BLaER1 (cell line): ENCODE measurements at regions not wholly inside any gene's neighbourhood (a gene's known extent, or its start where the extent isn't known, plus 50 kb on each side); places are given as distances from the start of the nearest gene placed in this dataset.

Experiments used
- H3K27ac ChIP-seq: shearing (Covaris generic); formaldehyde crosslinking; 2 replicates; pipeline ENCODE4 v1.8.1; 2022
- H3K27me3 ChIP-seq: shearing (Covaris generic); formaldehyde crosslinking; 2 replicates; pipeline ENCODE4 v1.8.1; 2022
- H3K36me3 ChIP-seq: shearing (Covaris generic); formaldehyde crosslinking; 2 replicates; pipeline ENCODE4 v1.8.1; 2022
- H3K4me1 ChIP-seq: shearing (Covaris generic); formaldehyde crosslinking; 2 replicates; pipeline ENCODE4 v1.8.1; 2022
- H3K4me2 ChIP-seq: shearing (Covaris generic); formaldehyde crosslinking; 2 replicates; pipeline ENCODE4 v1.8.1; 2022
- H3K4me3 ChIP-seq: shearing (Covaris generic); formaldehyde crosslinking; 2 replicates; pipeline ENCODE4 v1.8.1; 2022
- H3K9ac ChIP-seq: shearing (Covaris generic); formaldehyde crosslinking; 2 replicates; pipeline ENCODE4 v1.8.1; 2022
- H3K9me3 ChIP-seq: shearing (Covaris generic); formaldehyde crosslinking; 2 replicates; pipeline ENCODE4 v1.8.1; 2022
- H4K20me1 ChIP-seq: shearing (Covaris generic); formaldehyde crosslinking; 2 replicates; pipeline ENCODE4 v1.8.1; 2022
- Cebpa-rat ChIP-seq: shearing (Covaris generic); IDR thresholded peaks from 2 replicates; pipeline ENCODE4 v1.8.1; 2022

DNA sequence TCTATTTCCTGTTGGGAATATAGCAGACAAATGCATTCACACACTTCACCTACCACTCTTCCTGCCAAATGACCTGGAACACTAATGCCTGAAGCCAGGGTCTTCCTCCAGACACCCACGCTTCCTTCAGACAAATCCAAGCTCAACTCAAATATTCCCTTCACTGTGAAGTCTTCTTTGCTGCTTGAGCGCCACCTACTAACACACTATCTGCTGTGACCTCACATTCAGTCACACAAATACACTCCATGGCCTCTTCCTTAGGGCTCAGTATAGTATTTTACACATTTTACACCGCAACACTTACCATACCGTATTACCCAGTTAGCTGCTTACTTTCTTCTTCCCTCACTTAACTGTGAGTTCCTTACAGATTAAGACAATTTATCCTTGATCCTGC is 149.4 kb downstream of the SHOX2 start:
- Histone ChIP-seq H3K27ac (no peak overlapping the region), H3K9me3 (no peaks in the 10 kb centered on the region), H3K4me2 (no peak overlapping the region), H3K4me1 (no peaks in the 10 kb centered on the region), H3K27me3 (no peaks in the 10 kb centered on the region), H3K4me3 (no peak overlapping the region), H4K20me1 (no peaks in the 10 kb centered on the region), H3K9ac (no peak overlapping the region), H3K36me3 (no peaks in the 10 kb centered on the region)
- TF ChIP-seq Cebpa-rat = no peak

DNA sequence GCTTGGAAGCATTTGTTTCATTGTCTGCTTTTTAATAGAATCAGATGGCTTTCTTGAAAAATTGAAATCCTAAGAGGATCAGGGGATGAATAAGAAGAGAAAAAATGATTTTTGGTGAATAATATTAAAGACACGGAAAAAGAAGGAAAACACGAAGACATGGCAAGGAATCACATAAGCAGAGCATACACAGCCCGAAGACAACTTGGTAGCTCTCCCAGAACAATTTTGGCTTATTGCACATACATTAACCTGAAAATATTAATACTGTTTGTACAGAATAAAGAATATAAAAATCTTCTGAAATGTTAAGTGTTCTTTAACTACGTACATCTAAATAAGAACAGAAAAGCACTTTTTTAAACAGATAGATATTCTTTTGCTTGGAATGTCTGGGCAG is 150.0 kb downstream of the SHOX2 start:
- Histone ChIP-seq H4K20me1 (no peaks in the 10 kb centered on the region), H3K27me3 (no peaks in the 10 kb centered on the region), H3K27ac (no peak overlapping the region), H3K4me1 (no peaks in the 10 kb centered on the region), H3K4me3 (no peak overlapping the region), H3K36me3 (no peaks in the 10 kb centered on the region), H3K9ac (no peak overlapping the region), H3K4me2 (no peak overlapping the region), H3K9me3 (no peaks in the 10 kb centered on the region)
- TF ChIP-seq Cebpa-rat = no peak

DNA sequence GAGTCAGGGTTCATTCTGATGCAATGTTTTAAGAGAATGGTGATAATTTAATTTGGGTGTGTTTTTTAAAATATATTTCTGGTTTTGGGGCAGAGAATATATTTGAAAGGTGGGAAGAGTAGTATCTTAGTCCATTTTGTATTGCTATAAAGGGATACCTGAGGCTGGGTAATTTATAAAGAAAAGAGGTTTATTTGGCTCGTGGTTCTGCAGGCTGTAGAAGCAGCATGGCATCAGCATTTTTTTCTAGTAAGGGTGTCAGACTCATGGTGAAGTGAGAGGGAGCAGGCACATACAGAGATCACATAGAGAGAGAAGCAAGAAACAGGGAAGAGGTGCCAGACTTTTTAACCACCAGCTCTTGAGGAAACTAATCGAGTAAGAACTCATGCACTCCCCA is 152.7 kb downstream of the SHOX2 start:
- H3K4me1 ChIP-seq = peaks cover 13% of the 10 kb centered on the region
- H3K36me3 ChIP-seq = no peaks in the 10 kb centered on the region
- H3K27me3 ChIP-seq = no peaks in the 10 kb centered on the region
- H4K20me1 ChIP-seq = no peaks in the 10 kb centered on the region
- H3K27ac ChIP-seq = no peak overlapping the region
- no peak for TF ChIP-seq Cebpa-rat
- no peak overlapping the region for H3K9ac ChIP-seq
- no peak overlapping the region for H3K4me3 ChIP-seq
- H3K4me2 ChIP-seq = no peak overlapping the region
- H3K9me3 ChIP-seq = no peaks in the 10 kb centered on the region

DNA sequence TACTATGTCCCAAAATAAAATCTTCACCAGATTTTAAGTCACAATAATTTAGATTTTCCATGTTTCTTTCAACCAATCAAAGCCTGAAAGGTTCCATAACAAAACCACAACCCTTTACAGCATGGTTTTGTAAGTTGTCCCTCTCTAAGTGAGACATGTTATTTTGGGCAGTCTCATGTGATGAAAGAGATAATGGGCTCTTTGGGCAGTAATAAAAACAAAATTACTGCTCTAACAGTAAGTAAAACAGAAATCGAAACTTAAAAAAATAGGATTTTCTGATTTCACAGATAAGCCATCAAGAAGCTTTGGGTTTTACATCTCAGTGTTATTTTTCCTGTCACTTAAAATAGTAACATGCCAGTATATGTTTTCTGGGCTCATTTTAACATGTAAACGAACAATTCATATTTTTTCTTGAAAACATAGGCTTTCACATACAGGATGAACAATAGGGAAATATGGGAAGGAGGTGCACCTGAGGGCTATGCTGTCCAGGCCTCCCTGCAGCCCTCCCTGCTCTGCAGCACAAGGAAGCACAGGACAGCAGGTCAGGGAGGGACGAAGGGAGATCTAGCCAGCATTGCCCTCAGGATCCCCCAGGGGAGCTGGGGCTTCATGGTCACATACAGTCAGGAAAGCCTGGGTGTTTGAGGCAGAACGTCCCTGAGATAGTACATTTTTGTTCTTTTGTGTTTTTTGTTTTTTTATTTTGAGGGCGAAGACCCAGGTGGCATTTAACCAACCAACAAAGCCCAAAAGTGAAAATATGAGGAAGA is 157.4 kb downstream of the SHOX2 start:
- Histone ChIP-seq H4K20me1 (no peaks in the 10 kb centered on the region), H3K27ac (peak overlapping the region; percentile 13; the same call in 1 of the 2 replicates), H3K9me3 (no peaks in the 10 kb centered on the region), H3K4me1 (peaks cover 19% of the 10 kb centered on the region), H3K9ac (peak overlapping the region; percentile 25; the same call in 1 of the 2 replicates), H3K4me2 (peak overlapping the region; percentile 76), H3K36me3 (no peaks in the 10 kb centered on the region), H3K4me3 (0 out of 2 replicates have a peak overlapping the region, but pooled peaks have one; percentile 8), H3K27me3 (no peaks in the 10 kb centered on the region)
- no peak for TF ChIP-seq Cebpa-rat

DNA sequence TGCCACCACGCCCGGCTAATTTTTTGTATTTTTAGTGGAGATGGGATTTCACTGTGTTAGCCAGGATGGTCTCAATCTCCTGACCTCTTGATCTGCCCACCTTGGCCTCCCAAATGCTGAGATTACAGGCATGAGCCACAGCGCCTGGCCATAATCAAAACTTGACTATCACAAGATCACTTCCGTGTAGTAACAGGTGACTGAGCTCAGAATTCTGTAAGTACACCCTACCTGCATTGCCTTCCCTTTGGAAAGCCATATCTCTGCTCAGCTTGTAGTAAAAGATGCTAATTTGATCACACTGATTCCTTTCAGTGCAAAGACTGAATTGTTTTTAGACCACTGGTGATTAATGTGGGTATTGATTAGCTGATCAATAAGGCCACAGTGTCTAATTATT is 167.1 kb downstream of the SHOX2 start:
- Histone ChIP-seq H3K36me3 (no peaks in the 10 kb centered on the region), H3K4me3 (no peak overlapping the region), H3K9me3 (no peaks in the 10 kb centered on the region), H3K9ac (no peak overlapping the region), H3K27ac (no peak overlapping the region), H3K4me2 (no peak overlapping the region), H3K27me3 (no peaks in the 10 kb centered on the region), H3K4me1 (no peaks in the 10 kb centered on the region), H4K20me1 (no peaks in the 10 kb centered on the region)
- no peak for TF ChIP-seq Cebpa-rat

DNA sequence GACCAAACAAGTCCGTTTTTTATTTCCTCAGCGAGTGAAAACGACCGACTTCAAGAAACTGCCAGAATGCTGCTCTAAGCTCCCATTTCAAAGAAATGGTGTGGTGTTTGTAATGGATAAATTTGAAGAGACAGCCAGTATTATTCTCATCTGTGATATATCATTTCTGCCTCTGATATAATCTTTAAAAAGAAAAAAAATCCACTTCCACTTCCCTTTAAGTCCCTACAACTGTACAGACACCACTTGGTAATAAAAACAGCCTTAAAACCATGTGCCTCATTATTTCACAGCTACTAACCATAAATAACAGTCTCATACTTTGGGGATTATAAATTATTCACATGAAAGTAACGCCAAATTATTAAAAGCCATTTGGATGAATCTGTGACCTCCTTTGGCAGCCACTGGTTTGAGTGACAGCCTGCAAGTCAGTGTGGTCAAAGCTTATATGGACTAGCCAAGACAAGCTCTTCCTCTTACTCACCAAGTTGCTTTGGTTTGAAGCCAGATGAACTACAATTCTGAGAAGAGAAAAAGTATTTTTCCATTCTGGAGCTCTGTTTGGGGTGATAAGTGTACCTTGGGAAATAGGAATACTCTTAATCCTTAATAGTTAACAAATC is 168.0 kb downstream of the SHOX2 start:
- TF ChIP-seq Cebpa-rat = no peak
- Histone ChIP-seq H3K4me3 (no peak overlapping the region), H3K36me3 (no peaks in the 10 kb centered on the region), H3K4me1 (no peaks in the 10 kb centered on the region), H4K20me1 (no peaks in the 10 kb centered on the region), H3K4me2 (no peak overlapping the region), H3K9ac (no peak overlapping the region), H3K27ac (no peak overlapping the region), H3K9me3 (no peaks in the 10 kb centered on the region), H3K27me3 (no peaks in the 10 kb centered on the region)

DNA sequence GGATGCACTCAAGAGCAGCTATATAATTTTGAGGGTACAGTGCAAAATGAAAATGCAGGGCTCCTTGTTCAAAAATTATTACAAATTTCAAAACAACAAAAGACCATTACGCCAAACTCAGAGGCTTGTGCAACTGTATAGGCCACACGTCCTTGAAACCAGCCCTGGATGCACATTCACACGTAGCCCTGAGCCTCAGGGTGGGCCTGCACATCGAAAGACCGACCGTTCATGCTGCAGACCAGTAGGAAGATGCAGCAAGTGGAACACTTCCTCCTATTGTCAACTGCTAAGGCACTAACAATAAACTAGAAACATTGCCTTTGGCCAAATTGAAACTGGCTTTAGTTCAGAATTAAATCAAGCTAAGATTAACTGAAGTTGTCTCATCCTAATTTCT is 174.7 kb downstream of the SHOX2 start:
- no peaks in the 10 kb centered on the region for H4K20me1 ChIP-seq
- no peak overlapping the region for H3K4me3 ChIP-seq
- H3K27ac ChIP-seq = no peak overlapping the region
- no peaks in the 10 kb centered on the region for H3K4me1 ChIP-seq
- 0 out of 2 replicates have a peak, but pooled peaks cover 6% of the 10 kb centered on the region for H3K9me3 ChIP-seq
- no peaks in the 10 kb centered on the region for H3K36me3 ChIP-seq
- TF ChIP-seq Cebpa-rat = no peak
- no peak overlapping the region for H3K4me2 ChIP-seq
- H3K27me3 ChIP-seq = no peaks in the 10 kb centered on the region
- no peak overlapping the region for H3K9ac ChIP-seq

DNA sequence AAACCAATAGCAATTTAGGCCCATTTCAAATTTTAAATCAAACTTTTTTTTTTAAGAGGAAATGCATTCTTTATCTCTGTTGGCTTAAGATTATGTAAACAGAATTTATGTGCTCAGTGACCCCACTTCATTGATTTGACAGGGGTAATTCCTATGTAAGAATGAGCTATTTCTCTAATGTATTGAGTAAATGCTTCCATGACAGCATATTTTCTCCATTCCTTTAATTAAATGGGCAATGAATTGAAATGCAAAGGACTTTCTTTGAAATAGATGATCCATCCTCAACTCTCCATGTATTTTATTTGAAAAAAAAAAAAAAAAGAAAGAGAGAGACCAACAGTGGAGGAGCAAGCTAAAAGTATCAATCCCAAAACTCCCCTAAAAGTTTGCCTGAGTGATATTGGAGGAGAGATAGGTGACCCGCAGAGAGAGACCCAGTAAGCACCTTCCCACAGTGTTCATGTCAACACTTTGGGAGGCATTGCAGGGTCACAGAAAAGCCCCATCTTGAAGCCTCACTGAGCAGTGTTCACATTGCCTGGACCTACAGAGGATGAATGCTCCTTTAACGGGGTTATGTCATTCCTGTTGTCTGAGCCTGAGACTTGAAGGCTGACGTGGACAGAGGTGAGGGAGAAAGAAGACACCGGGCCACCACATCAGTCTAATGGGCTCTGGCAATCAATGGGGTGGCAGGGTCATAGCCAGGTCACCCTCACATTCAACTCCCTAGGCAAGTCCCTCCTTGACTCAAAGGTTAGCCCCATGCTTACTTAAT is 176.0 kb downstream of the SHOX2 start:
- H4K20me1 ChIP-seq = no peaks in the 10 kb centered on the region
- 0 out of 2 replicates have a peak, but pooled peaks cover 6% of the 10 kb centered on the region for H3K9me3 ChIP-seq
- H3K27ac ChIP-seq = no peak overlapping the region
- no peaks in the 10 kb centered on the region for H3K36me3 ChIP-seq
- H3K4me1 ChIP-seq = no peaks in the 10 kb centered on the region
- no peak for TF ChIP-seq Cebpa-rat
- H3K9ac ChIP-seq = no peak overlapping the region
- no peak overlapping the region for H3K4me2 ChIP-seq
- H3K27me3 ChIP-seq = no peaks in the 10 kb centered on the region
- no peak overlapping the region for H3K4me3 ChIP-seq

DNA sequence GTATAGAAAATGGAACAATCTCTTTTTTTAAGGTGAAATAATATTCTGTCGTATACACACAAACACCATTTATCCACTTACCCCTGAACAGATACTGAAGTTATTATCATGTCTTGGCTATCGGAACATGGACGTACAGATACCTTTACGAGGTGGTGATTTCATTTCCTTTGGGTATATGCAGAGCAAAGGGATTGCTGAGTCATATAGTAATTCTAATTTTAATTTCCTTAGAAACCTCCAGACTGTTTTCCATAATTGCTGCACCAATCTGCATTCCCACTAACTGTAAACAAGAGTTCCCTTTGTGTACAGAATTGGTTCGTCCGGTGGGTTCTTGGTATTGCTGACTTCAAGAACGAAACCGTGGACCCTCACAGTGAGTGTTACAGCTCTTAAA is 179.4 kb downstream of the SHOX2 start:
- 0 out of 2 replicates have a peak, but pooled peaks cover 6% of the 10 kb centered on the region for H3K9me3 ChIP-seq
- H3K9ac ChIP-seq = no peak overlapping the region
- H3K27ac ChIP-seq = no peak overlapping the region
- H3K4me2 ChIP-seq = no peak overlapping the region
- no peaks in the 10 kb centered on the region for H3K36me3 ChIP-seq
- no peaks in the 10 kb centered on the region for H3K27me3 ChIP-seq
- TF ChIP-seq Cebpa-rat = no peak
- H4K20me1 ChIP-seq = no peaks in the 10 kb centered on the region
- no peak overlapping the region for H3K4me3 ChIP-seq
- H3K4me1 ChIP-seq = no peaks in the 10 kb centered on the region

DNA sequence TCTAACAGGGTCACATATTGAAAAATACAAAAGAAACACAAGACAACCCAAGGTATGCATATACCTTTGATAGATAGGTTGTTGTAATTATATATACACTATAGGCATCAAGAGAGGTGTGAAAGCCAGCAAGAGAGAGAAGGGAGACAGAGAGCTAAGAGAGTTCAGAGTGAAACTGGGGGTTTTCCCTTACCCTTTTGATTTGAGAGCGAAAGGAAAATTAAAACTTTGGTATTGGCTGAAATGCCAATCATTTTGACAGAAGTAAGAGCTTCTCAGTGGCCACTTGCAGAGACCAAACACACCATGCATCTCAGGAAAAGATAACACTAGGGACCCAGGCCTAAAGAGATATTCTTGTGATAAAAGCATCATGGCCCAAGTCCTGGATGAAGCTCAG is 183.6 kb downstream of the SHOX2 start:
- TF ChIP-seq Cebpa-rat = no peak
- Histone ChIP-seq H3K4me2 (no peak overlapping the region), H3K4me1 (no peaks in the 10 kb centered on the region), H3K9ac (no peak overlapping the region), H3K36me3 (no peaks in the 10 kb centered on the region), H3K4me3 (no peak overlapping the region), H4K20me1 (no peaks in the 10 kb centered on the region), H3K27me3 (no peaks in the 10 kb centered on the region), H3K27ac (no peak overlapping the region), H3K9me3 (0 out of 2 replicates have a peak, but pooled peaks cover 6% of the 10 kb centered on the region)
